NB4 (cell line): ENCODE measurements at regions not wholly inside any gene's neighbourhood (a gene's known extent, or its start where the extent isn't known, plus 50 kb on each side); places are given as distances from the start of the nearest gene placed in this dataset.
A peak's percentile ranks its signal among the peaks of the same experiment; 100 is the strongest.
"Not testable (repeated sequence)": the region's sequence is repeated elsewhere in the genome, so short reads cannot be mapped to it uniquely, and the experiment has no call there.

ENCODE experiments used
- DNase-seq: peaks from one replicate; pipeline ENCODE4 v3.0.0; 2010; ENCODE audit warnings: low read depth
- H3K4me3 ChIP-seq: one replicate; pipeline ENCODE4 v1.5.1; 2011; ENCODE audit warnings: mild to moderate bottlenecking, low read depth, low read length, moderate library complexity
- CTCF ChIP-seq: IDR thresholded peaks from one replicate; pipeline ENCODE4 v1.5.1; 2012; ENCODE audit warnings: low read depth, low read length
- MAX ChIP-seq: IDR thresholded peaks from 2 replicates; pipeline ENCODE4 v1.6.1; 2011; ENCODE audit warnings: low read depth, low read length
- MYC ChIP-seq: IDR thresholded peaks from 2 replicates; pipeline ENCODE4 v1.6.1; 2011; ENCODE audit warnings: low read depth, low read length
- POLR2A ChIP-seq: IDR thresholded peaks from 2 replicates; pipeline ENCODE4 v1.6.1; 2011; ENCODE audit warnings: mild to moderate bottlenecking; ENCODE audit not compliant: insufficient read length; ENCODE audit errors: extremely low read depth

- no peak for TF ChIP-seq CTCF
- no peak for TF ChIP-seq POLR2A
- no peak for TF ChIP-seq MYC
- DNase-seq: no peak
- H3K4me3 ChIP-seq: no peak overlapping the region
Observed at GRCh38 chr7:142533920-142534319, 215.4 kb upstream of the PRSS1 start.

GRCh38 chr7:142529591-142529990 lies 219.7 kb upstream of the PRSS1 start:
- H3K4me3 ChIP-seq: no peak overlapping the region
- TF ChIP-seq MAX: no peak
- no peak for TF ChIP-seq CTCF
- TF ChIP-seq POLR2A: no peak
- TF ChIP-seq MYC: no peak
- no peak for DNase-seq

GRCh38 chr7:142528608-142529408 lies 220.5 kb upstream of the PRSS1 start:
- TF ChIP-seq POLR2A: no peak
- no peak for TF ChIP-seq MAX
- H3K4me3 ChIP-seq: no peak overlapping the region
- no peak for DNase-seq

- no peak overlapping the region for H3K4me3 ChIP-seq
- TF ChIP-seq POLR2A: no peak
- no peak for TF ChIP-seq MYC
- TF ChIP-seq MAX: no peak
- TF ChIP-seq CTCF: no peak
- DNase-seq: no peak
Observed at GRCh38 chr7:142523821-142524460, 225.3 kb upstream of the PRSS1 start.

GRCh38 chr7:142522735-142523134 lies 226.5 kb upstream of the PRSS1 start:
- TF ChIP-seq POLR2A: no peak
- TF ChIP-seq MYC: no peak
- TF ChIP-seq CTCF: no peak
- TF ChIP-seq MAX: no peak
- no peak overlapping the region for H3K4me3 ChIP-seq
- no peak for DNase-seq

GRCh38 chr7:142520885-142521284 lies 228.4 kb upstream of the PRSS1 start:
- peak; percentile 70 for TF ChIP-seq CTCF
- not testable (repeated sequence) for H3K4me3 ChIP-seq
- peak; percentile 37 for DNase-seq

GRCh38 chr7:142520455-142520854 lies 228.8 kb upstream of the PRSS1 start:
- DNase-seq: not testable (repeated sequence)

More at GRCh38 chr7:142520455-142520854, 228.8 kb upstream of the PRSS1 start:
- H3K4me3 ChIP-seq: not testable (repeated sequence)
